B cell (primary cell): ENCODE measurements at regions not wholly inside any gene's neighbourhood (a gene's known extent, or its start where the extent isn't known, plus 50 kb on each side); places are given as distances from the start of the nearest gene placed in this dataset.

ENCODE experiments used
- EZH2 ChIP-seq: IDR thresholded peaks from 2 replicates; pipeline ENCODE4 v1.6.1; 2012; ENCODE audit warnings: borderline replicate concordance, low read depth, mild to moderate bottlenecking, moderate library complexity, low read length; ENCODE audit not compliant: insufficient read depth, poor library complexity, severe bottlenecking
- TF ChIP-seq, protein P1 (sequence below): fragments of 200-600 bp; IDR thresholded peaks from one replicate; pipeline ENCODE4 v1.8.0; 2022; ENCODE audit warnings: antibody characterized with exemption, mild to moderate bottlenecking

- TF ChIP-seq EZH2 = no peak
- TF ChIP-seq, protein P1, sequence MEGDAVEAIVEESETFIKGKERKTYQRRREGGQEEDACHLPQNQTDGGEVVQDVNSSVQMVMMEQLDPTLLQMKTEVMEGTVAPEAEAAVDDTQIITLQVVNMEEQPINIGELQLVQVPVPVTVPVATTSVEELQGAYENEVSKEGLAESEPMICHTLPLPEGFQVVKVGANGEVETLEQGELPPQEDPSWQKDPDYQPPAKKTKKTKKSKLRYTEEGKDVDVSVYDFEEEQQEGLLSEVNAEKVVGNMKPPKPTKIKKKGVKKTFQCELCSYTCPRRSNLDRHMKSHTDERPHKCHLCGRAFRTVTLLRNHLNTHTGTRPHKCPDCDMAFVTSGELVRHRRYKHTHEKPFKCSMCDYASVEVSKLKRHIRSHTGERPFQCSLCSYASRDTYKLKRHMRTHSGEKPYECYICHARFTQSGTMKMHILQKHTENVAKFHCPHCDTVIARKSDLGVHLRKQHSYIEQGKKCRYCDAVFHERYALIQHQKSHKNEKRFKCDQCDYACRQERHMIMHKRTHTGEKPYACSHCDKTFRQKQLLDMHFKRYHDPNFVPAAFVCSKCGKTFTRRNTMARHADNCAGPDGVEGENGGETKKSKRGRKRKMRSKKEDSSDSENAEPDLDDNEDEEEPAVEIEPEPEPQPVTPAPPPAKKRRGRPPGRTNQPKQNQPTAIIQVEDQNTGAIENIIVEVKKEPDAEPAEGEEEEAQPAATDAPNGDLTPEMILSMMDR = no peak
Measured at GRCh38 chr1:195960580-195960979, 647.7 kb downstream of the KCNT2 start.
